HCT116 (cell line): ENCODE measurements at regions not wholly inside any gene's neighbourhood (a gene's known extent, or its start where the extent isn't known, plus 50 kb on each side); places are given as distances from the start of the nearest gene placed in this dataset.

Source experiments
- ATAC-seq: fragments of 200-7000 bp; cut with Tn5 transposase; 2 replicates; pipeline ENCODE4 v1.9.1; 2020; ENCODE audit warnings: mild to moderate bottlenecking, moderate library complexity
- BruUV-seq: library from RNA; stranded (reverse); fragments of 400-500 nt; replicated peaks from 2 replicates; lab custom pipeline; 2021; lab: Mats Ljungman, UMichigan
- CTCF ChIA-PET: fragments of 300-600 bp; sonication (Branson Sonifier 250); formaldehyde crosslinking; loops from one replicate; lab custom pipeline; 2021; ENCODE audit warnings: antibody characterized with exemption; lab: Charles Lee
- POLR2A ChIA-PET: fragments of 300-600, 350-600 bp; sonication (Branson Sonifier 250); formaldehyde crosslinking; loops from one replicate; lab custom pipeline; 2021; ENCODE audit warnings: antibody characterized with exemption; lab: Charles Lee
- RAD21 ChIA-PET, 2 experiments: fragments of 300-600 bp; sonication (Branson Sonifier 250); formaldehyde crosslinking; loops; one replicate each; lab custom pipeline; 2023; ENCODE audit warnings: low total read pairs in 2 of 2; ENCODE audit not compliant: uncharacterized antibody in 2 of 2, unreplicated experiment in 2 of 2, low non-redundant PET in 1 of 2; lab: Charles Lee
- DNase-seq: peaks from one replicate; pipeline ENCODE4 v3.0.0-alpha.2; 2010; ENCODE audit warnings: low read depth, low spot score
- H2AFZ ChIP-seq: fragments of 200-600 bp; shearing (Covaris generic), sonication (generic); 2 replicates; pipeline ENCODE4 v1.6.1; 2017; ENCODE audit warnings: low read depth, mixed run types, mixed read lengths, antibody characterized with exemption, low read length; ENCODE audit not compliant: poor library complexity, severe bottlenecking
- H3K27ac ChIP-seq: 2 replicates; pipeline ENCODE4 v1.5.1; 2012; ENCODE audit warnings: low read depth, low read length
- H3K27me3 ChIP-seq: fragments of 200-600 bp; sonication (generic); 2 replicates; pipeline ENCODE4 v1.6.1; 2016; ENCODE audit warnings: mixed run types, low read length, mixed read lengths; ENCODE audit not compliant: insufficient read depth
- H3K36me3 ChIP-seq, 2 experiments: fragments of 200-500 bp in 1 of 2; fragments of 200-600 bp in 1 of 2; sonication (Bioruptor generic) in 1 of 2; sonication (generic) in 1 of 2; 2 replicates each; pipeline versions ENCODE4 v1.5.1 to v1.6.1; 2014 to 2016; ENCODE audit warnings: low read length in 2 of 2, inconsistent platforms in 1 of 2, mixed read lengths in 1 of 2, mixed run types in 1 of 2; ENCODE audit not compliant: insufficient read depth in 2 of 2, control insufficient read depth in 1 of 2
- H3K4me1 ChIP-seq, 2 experiments: fragments of 200-600 bp in 1 of 2; sonication (generic) in 1 of 2; 2 replicates each; pipeline versions ENCODE4 v1.5.1 to v1.6.1; 2012 to 2017; ENCODE audit warnings: low read length in 2 of 2, inconsistent platforms in 1 of 2, mild to moderate bottlenecking in 1 of 2, mixed read lengths in 1 of 2, mixed run types in 1 of 2, moderate library complexity in 1 of 2; ENCODE audit not compliant: insufficient read depth in 2 of 2, control insufficient read depth in 1 of 2
- H3K4me2 ChIP-seq: fragments of 200-600 bp; sonication (generic); 2 replicates; pipeline ENCODE4 v1.6.1; 2017; ENCODE audit warnings: mixed run types, low read length, mixed read lengths
- H3K4me3 ChIP-seq, 2 experiments: fragments of 200-600 bp in 1 of 2; sonication (generic) in 1 of 2; replicated peaks in 1 of 2; 2 replicates each; pipeline ENCODE4 v1.5.1; 2011 to 2016; ENCODE audit warnings: low read length in 2 of 2, control low read depth in 1 of 2, low read depth in 1 of 2, mild to moderate bottlenecking in 1 of 2, mixed read lengths in 1 of 2, mixed run types in 1 of 2
- H3K79me2 ChIP-seq: fragments of 200-600 bp; sonication (generic); 2 replicates; pipeline ENCODE4 v1.6.1; 2017; ENCODE audit warnings: mild to moderate bottlenecking, mixed run types, low read length, moderate library complexity, mixed read lengths; ENCODE audit not compliant: insufficient read depth
- H3K9ac ChIP-seq: fragments of 200-600 bp; sonication (generic); 2 replicates; pipeline ENCODE4 v1.6.1; 2016; ENCODE audit warnings: low read length, mixed read lengths
- H3K9me2 ChIP-seq: fragments of 200-600 bp; sonication (generic), shearing (Covaris generic); 2 replicates; pipeline ENCODE4 v1.6.1; 2017; ENCODE audit warnings: mixed run types, mild to moderate bottlenecking, moderate library complexity; ENCODE audit not compliant: insufficient read depth
- H3K9me3 ChIP-seq, 2 experiments: fragments of 200-500 bp in 1 of 2; fragments of 200-600 bp in 1 of 2; sonication (Bioruptor generic) in 1 of 2; sonication (generic) in 1 of 2; 2 replicates each; pipeline ENCODE4 v1.6.1; 2014 to 2017; ENCODE audit warnings: low read length in 2 of 2, mixed read lengths in 2 of 2, inconsistent platforms in 1 of 2, low read depth in 1 of 2, mild to moderate bottlenecking in 1 of 2, mixed run types in 1 of 2, moderate library complexity in 1 of 2; ENCODE audit not compliant: control insufficient read depth in 1 of 2, insufficient read depth in 1 of 2
- H4K20me1 ChIP-seq: fragments of 200-600 bp; sonication (generic), shearing (Covaris generic); 2 replicates; pipeline ENCODE4 v1.6.1; 2017; ENCODE audit warnings: mixed run types, mild to moderate bottlenecking, moderate library complexity; ENCODE audit not compliant: insufficient read depth
- CBX3 ChIP-seq: IDR thresholded peaks from 2 replicates; pipeline ENCODE4 v1.6.1; 2012; ENCODE audit warnings: low read depth
- ELF1 ChIP-seq: IDR thresholded peaks from 2 replicates; pipeline ENCODE4 v1.6.1; 2012; ENCODE audit warnings: low read depth, borderline replicate concordance
- EZH2phosphoT487 ChIP-seq: fragments of 200-600 bp; IDR thresholded peaks from 2 replicates; pipeline ENCODE4 v1.6.1; 2018; ENCODE audit warnings: antibody characterized with exemption, borderline replicate concordance
- FOSL1 ChIP-seq: IDR thresholded peaks from 2 replicates; pipeline ENCODE4 v1.6.1; 2012; ENCODE audit warnings: low read depth
- SRF ChIP-seq: IDR thresholded peaks from 2 replicates; pipeline ENCODE4 v1.6.1; 2012; ENCODE audit warnings: low read depth
- TCF7L2 ChIP-seq: IDR thresholded peaks from 2 replicates; pipeline ENCODE4 v1.7.0; 2011; ENCODE audit warnings: borderline replicate concordance, inconsistent platforms; ENCODE audit not compliant: insufficient read depth, insufficient read length; ENCODE audit errors: extremely low read depth
- ZFX ChIP-seq: fragments of 450-650 bp; IDR thresholded peaks from 2 replicates; pipeline ENCODE4 v1.6.1; 2017
- ZNF274 ChIP-seq: fragments of 200-500 bp; sonication (Bioruptor generic); IDR thresholded peaks from 2 replicates; pipeline ENCODE4 v1.6.1; 2014; ENCODE audit warnings: mild to moderate bottlenecking, low read depth, low read length, inconsistent platforms
- intact Hi-C: fragments of 100-400 bp; cut with micrococcal nuclease; formaldehyde crosslinking; loops from 2 replicates; pipeline ENCODE4 v1.10.0; 2022
- TF ChIP-seq, protein P1 (sequence below), 3 experiments: fragments of 200-600 bp in 1 of 3; sonication (generic) in 1 of 3; IDR thresholded peaks in 2 of 3; conservative IDR thresholded peaks in 1 of 3; 2 replicates each; pipeline ENCODE4 v1.5.1; 2012 to 2017; ENCODE audit warnings: low read depth in 2 of 3, low read length in 2 of 3, antibody characterized with exemption in 1 of 3, borderline replicate concordance in 1 of 3, control low read depth in 1 of 3, mild to moderate bottlenecking in 1 of 3, mixed read lengths in 1 of 3, mixed run types in 1 of 3, moderate library complexity in 1 of 3; ENCODE audit not compliant: insufficient read depth in 1 of 3
- TF ChIP-seq, protein P2 (sequence below): IDR thresholded peaks from 2 replicates; pipeline ENCODE4 v1.6.1; 2012; ENCODE audit warnings: low read depth
- TF ChIP-seq, protein P3 (sequence below): IDR thresholded peaks from 2 replicates; pipeline ENCODE4 v1.6.1; 2012

DNA sequence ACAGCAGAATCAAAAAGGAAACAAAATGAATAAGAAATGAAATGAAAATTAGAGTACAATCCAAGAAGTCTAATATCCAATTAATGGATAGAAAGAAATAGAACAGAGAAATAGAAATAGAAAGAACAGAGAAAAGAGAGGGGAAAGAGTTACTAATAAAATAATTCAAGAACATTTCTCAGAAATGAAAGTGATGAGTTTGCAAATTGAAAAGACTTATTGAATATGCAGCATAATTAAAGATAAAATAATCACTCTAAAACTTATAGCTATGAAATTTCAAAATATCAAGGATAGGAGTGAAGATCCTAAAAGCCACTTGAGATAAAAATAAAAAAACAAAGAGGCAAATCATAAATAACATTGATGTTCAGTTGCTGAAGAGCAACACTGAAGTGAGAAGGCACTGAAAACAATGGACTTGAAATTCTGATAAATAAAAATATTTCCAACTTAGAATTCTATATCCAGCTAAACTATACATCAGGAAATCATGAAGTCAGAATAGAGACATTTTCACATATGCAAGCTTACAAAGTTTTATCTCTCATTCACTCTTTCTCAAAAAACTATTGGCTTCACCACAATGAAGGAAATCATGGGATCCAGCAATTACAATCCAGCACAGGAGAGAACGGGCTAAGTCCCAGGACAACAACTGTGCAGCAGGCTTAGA, 155.9 kb upstream of the SPATS2L start:
- Histone ChIP-seq H3K79me2 (no peaks in the 10 kb centered on the region), H2AFZ (no peak overlapping the region), H3K9me2 (no peaks in the 10 kb centered on the region), H3K4me1 (no peaks in the 10 kb centered on the region), H3K27ac (no peak overlapping the region), H3K4me2 (no peak overlapping the region), H3K36me3 (no peaks in the 10 kb centered on the region; a peak in 1 of 4 replicates), H3K27me3 (no peaks in the 10 kb centered on the region), H3K4me3 (no peak overlapping the region), H3K9ac (no peak overlapping the region), H3K9me3 (0 out of 4 replicates have a peak, but pooled peaks cover 5 to 6% of the 10 kb centered on the region in 2 experiments), H4K20me1 (no peaks in the 10 kb centered on the region)
- ChIA-PET POLR2A (no interaction called here), CTCF (no interaction called here), RAD21 (no interaction called here)
- BruUV-seq, result no TSS peak
- ATAC-seq (no peak), DNase-seq (no peak)
- TF ChIP-seq, protein P1, sequence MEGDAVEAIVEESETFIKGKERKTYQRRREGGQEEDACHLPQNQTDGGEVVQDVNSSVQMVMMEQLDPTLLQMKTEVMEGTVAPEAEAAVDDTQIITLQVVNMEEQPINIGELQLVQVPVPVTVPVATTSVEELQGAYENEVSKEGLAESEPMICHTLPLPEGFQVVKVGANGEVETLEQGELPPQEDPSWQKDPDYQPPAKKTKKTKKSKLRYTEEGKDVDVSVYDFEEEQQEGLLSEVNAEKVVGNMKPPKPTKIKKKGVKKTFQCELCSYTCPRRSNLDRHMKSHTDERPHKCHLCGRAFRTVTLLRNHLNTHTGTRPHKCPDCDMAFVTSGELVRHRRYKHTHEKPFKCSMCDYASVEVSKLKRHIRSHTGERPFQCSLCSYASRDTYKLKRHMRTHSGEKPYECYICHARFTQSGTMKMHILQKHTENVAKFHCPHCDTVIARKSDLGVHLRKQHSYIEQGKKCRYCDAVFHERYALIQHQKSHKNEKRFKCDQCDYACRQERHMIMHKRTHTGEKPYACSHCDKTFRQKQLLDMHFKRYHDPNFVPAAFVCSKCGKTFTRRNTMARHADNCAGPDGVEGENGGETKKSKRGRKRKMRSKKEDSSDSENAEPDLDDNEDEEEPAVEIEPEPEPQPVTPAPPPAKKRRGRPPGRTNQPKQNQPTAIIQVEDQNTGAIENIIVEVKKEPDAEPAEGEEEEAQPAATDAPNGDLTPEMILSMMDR (IDR thresholded peaks at IDR 0.05 in 2 of 3, conservative IDR thresholded peaks at IDR 0.05 in 1 of 3; ENCODE audit: borderline replicate concordance in 1 of 3, insufficient read depth in 1 of 3, low read depth in 2 of 3, low read length in 2 of 3), result no peak
- no peak for TF ChIP-seq TCF7L2
- intact Hi-C loops, result no loop called here

DNA sequence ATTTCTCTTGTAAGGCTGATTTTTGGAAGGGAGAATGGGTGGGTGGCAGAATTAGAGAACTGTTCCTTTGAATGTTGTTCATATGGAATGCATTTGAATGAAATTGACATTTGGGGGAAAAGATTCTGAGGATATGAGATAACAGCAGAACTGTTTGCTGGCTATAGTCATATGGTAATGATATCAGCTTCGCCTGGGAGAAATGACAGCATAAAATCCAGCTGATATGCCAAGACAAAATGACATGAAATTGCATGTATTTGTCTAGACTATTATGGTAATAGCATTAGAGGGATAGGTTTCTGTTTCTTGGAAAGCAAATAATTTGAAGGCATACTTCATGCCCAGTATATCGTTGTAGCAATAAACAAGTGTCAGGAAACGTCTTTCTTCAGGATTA, 150.8 kb upstream of the SPATS2L start:
- H3K9me2 ChIP-seq, result no peaks in the 10 kb centered on the region
- no peak overlapping the region for H3K4me2 ChIP-seq
- ChIA-PET CTCF (no interaction called here), RAD21 (no interaction called here), POLR2A (no interaction called here)
- H3K9me3 ChIP-seq, result 0 out of 4 replicates have a peak, but pooled peaks cover 3 to 5% of the 10 kb centered on the region in 2 experiments
- no peak overlapping the region for H3K4me3 ChIP-seq
- intact Hi-C loops, result no loop called here
- no peaks in the 10 kb centered on the region for H3K36me3 ChIP-seq
- no peak overlapping the region for H2AFZ ChIP-seq
- no peak overlapping the region for H3K27ac ChIP-seq
- no peak for DNase-seq
- no peak for ATAC-seq
- H3K4me1 ChIP-seq, result no peaks in the 10 kb centered on the region
- no peaks in the 10 kb centered on the region for H3K79me2 ChIP-seq
- no peak for TF ChIP-seq ZNF274
- TF ChIP-seq ELF1, result no peak
- TF ChIP-seq EZH2phosphoT487, result no peak
- no peak for TF ChIP-seq ZFX
- TF ChIP-seq CBX3, result no peak
- TF ChIP-seq FOSL1, result no peak
- TF ChIP-seq, protein P1 (IDR thresholded peaks at IDR 0.05 in 2 of 3, conservative IDR thresholded peaks at IDR 0.05 in 1 of 3; ENCODE audit: borderline replicate concordance in 1 of 3, insufficient read depth in 1 of 3, low read depth in 2 of 3, low read length in 2 of 3), result no peak
- TF ChIP-seq, protein P2, sequence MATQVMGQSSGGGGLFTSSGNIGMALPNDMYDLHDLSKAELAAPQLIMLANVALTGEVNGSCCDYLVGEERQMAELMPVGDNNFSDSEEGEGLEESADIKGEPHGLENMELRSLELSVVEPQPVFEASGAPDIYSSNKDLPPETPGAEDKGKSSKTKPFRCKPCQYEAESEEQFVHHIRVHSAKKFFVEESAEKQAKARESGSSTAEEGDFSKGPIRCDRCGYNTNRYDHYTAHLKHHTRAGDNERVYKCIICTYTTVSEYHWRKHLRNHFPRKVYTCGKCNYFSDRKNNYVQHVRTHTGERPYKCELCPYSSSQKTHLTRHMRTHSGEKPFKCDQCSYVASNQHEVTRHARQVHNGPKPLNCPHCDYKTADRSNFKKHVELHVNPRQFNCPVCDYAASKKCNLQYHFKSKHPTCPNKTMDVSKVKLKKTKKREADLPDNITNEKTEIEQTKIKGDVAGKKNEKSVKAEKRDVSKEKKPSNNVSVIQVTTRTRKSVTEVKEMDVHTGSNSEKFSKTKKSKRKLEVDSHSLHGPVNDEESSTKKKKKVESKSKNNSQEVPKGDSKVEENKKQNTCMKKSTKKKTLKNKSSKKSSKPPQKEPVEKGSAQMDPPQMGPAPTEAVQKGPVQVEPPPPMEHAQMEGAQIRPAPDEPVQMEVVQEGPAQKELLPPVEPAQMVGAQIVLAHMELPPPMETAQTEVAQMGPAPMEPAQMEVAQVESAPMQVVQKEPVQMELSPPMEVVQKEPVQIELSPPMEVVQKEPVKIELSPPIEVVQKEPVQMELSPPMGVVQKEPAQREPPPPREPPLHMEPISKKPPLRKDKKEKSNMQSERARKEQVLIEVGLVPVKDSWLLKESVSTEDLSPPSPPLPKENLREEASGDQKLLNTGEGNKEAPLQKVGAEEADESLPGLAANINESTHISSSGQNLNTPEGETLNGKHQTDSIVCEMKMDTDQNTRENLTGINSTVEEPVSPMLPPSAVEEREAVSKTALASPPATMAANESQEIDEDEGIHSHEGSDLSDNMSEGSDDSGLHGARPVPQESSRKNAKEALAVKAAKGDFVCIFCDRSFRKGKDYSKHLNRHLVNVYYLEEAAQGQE, result no peak
- TF ChIP-seq SRF, result no peak
- TF ChIP-seq, protein P3, sequence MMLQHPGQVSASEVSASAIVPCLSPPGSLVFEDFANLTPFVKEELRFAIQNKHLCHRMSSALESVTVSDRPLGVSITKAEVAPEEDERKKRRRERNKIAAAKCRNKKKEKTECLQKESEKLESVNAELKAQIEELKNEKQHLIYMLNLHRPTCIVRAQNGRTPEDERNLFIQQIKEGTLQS, result no peak
- BruUV-seq, result no TSS peak
- no peaks in the 10 kb centered on the region for H4K20me1 ChIP-seq
- H3K27me3 ChIP-seq, result no peaks in the 10 kb centered on the region
- no peak overlapping the region for H3K9ac ChIP-seq
